HG02763 (cell line): ENCODE measurements at regions not wholly inside any gene's neighbourhood (a gene's known extent, or its start where the extent isn't known, plus 50 kb on each side); places are given as distances from the start of the nearest gene placed in this dataset.

Experiments used
- ATAC-seq: cut with Tn5 transposase; IDR thresholded peaks from one replicate; pipeline ENCODE4 v1.9.1; 2021; ENCODE audit warnings: mild to moderate bottlenecking, moderate library complexity; ENCODE audit not compliant: unreplicated experiment

DNA sequence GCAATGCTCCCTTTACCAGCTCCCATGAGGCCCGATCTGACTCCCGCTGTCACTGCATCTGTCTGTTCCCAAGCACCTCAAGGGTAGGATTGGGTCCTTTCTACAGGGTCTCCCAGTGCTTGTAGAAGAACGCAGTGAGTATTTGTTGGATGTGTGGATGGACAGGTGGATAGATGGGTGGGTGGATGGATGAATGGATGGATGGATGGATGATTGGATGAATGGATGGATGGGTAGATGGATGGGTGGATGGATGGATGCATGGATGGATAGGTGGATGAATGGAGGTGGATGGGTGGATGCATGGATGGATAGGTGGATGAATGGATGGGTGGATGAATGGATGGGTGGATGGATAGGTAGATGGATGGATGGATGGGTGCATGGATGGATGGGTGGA lies 91.6 kb downstream of the HS1BP3 start:
- no peak for ATAC-seq

DNA sequence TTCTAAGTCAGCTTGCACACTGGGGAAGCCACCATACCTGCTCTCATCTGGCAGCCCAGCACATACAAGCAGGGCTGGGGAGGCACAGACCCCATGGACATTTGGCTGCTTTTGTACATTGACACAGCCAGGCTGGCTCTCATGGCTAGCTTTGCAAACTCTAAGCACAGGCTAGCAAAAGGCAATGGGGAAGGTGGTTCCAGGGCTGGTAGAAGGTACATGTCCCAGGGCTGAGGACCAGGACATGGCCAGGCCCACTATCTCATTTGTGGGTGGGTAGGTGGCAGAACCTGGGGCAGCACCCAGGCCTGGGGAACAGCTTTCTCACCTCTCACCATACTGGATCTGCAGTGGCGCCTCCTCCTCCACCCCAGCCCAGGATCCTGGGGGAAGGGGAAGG lies 90.9 kb downstream of the HS1BP3 start:
- no peak for ATAC-seq

DNA sequence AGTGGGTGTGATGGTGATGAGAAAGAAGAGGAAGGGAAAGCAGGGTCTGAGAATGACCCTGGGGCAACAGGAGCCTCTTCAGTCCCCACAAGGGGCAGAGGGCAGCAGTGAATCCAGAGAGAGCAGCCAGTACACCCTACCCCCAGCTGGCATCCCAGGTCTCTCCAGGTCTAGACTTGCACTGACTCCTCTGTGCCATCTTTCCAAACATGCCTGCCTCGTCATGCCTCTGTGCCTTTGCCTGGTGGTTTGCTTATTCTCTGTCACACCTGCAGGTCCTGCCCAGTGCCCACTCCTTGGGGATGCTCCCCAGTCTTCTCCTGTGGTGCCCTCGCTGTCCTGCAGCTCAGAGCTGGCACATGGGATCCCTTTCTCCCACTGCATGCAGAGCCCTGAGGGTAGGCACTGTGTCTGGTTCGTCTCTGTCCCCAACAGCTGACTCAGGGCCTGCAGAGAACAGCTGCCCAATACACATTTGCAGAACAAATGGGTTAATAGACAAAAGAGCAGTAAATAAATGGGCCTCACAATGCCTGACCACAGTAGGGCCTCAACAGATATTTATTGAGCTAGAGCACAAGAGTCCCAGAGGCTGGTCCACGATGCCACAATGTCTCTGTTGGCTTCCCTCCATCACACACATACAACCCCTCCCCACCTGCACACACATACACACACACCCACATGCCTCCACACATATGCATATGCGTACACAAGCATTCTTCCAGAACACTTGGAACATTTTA lies 89.8 kb downstream of the HS1BP3 start:
- ATAC-seq = no peak

DNA sequence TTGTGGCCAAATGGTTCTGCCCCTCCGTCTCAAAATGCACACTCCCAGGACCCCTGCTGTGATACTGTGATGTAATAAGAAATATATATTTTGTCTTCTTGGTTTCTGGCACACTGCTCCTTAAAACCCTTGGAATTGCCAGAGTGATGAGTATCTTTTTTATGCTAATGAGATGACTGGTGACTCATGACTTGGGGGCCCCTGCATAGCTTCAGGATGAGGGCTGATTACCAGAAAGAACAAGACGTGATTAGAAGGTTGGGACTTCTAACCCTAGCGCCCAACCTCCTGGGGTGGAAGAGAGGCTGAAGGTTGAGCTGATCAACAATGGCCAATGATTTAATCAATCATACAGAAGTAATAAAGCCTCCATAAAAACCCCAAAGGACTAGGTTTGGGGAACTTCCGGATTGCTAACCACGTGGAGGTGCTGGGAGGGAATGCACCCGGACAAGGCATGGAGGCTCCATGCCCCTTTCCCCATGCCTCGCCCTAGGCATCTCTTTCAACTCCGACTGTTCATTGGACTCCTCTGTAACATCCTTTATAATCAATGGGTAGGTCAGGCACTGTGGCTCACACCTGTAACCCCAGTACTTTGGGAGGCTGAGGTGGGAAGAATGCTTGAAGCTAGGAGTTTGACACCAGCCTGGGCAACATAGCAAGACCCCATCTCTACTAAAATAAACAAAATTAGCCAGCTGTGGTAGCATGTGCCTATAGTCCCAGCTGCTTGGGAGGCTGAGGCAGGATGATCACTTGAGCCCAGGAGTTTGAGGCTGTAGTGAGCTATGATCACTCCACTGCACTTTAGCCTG lies 89.1 kb downstream of the HS1BP3 start:
- no peak for ATAC-seq

DNA sequence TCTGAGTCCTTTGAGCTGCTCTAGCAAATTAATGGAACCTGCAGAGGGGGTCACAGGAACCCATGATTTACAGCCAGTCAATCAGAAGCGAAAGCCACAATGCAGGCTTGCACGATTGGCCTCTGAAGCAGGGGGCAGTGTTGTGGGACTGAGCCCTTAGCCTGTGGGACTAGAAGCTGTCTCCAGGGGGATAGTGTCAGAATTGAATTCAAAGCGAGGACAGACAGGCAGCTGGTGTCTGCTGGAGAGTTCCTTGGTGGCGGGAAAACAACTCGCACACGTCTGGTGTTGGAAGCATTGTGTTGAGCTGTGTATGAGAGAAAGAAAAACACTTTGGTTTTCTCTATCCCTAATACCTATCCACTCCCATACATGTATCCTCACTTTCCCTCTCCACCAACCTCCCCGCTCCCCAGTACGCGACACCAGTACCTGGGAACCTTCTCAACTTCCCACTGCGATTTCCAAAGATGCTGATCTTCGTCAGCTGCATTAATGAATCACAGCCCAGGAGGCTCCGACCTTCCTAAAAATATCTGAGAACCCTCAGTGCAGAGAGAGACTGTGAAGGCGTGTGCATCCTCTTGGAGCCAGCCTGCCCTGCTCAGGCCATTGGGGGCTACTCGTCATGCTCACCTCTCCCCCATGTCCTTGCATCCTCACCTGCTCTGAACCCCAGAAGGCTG lies 88.2 kb downstream of the HS1BP3 start:
- ATAC-seq = no peak

DNA sequence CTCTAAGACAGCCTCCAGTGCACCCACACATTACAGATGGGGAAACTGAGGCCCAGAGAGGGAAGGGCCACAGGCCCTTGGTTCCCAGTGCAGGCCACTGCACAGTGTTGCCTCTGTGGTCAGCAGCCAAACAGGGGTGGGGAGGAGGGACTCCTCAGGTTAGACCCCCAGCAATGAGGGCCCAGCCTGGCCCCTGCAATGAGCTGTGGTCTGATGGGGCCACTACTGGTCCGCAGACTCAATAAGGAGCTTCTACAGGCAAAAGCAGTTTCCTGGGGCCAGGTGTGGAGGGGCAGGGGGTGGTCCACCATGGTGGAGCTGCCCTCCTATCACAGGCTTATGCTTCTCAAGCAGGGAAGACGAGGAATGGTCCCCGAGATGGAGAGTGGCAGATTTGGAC lies 87.6 kb downstream of the HS1BP3 start:
- ATAC-seq = no peak

DNA sequence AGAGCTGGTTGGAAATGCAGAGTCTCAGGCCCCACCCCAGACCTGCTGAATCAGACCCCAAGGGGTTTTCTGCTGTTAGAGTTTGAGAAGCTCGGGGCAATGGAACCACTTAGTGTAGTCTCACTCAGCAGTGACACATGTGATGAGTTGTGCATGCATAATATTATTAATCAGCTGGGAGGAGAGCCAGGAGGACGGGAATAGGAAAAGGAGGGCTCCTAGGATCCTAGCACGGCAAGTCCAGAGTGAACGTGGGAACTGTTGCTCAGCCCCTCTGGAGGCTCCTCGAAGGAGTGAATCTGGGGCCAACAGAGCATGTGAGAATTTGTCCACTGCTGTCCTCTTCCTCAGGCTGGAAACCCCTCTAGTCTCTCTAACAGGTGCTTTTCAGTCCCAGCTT lies 87.1 kb downstream of the HS1BP3 start:
- no peak for ATAC-seq

DNA sequence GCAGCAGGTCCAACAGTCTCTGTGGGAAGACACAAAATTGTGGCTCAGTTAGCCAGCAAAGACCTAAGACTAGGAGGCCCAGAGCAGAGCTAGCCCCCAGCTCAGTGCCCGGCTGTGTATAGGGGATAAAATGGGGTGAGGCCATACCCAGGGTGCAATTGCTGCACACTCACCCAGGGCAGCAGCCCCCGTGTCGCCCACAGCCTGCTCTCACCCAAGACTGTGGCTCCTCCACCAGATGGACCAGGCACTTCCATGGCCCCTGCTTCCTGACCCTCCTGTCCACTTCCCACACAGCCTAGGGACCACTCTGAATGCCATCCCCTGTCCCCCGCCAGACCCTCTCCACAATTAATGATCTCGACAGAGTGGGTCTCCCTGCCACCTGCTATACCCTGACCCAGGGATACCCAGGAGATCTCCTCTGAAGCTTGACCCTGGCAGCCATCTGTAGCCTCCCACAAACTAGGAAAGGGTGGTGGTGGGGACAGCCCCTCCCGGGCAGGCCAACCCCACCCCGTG lies 85.7 kb downstream of the HS1BP3 start:
- ATAC-seq = no peak

DNA sequence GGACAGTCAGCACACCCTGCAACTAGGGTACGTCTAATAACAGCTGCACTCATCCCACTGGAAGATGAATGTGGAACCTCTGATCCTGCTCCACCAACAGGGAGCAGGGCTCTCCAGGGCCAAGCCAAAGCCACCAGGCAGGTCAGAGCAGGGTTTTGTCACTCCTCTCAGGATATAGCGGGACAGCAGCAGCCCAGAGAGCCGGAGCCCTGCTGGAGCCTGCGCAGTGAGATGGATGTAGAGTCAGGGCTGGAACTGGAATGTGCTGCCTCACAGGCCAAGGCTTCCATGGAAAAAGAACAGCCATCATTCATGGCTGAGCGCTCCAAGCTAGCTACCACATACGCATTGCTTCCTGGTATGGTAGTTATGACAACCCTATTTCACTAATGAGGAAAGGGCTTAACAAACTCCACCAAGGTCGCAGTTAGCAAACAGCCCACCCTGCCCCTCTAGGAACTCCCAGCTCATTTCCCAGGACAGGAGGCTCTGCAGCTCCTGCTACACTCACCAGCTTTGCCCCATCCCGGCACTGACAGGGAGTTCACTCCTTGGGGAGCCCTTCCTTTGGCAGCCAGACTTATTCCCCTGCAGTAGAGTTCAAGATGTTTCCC lies 85.2 kb downstream of the HS1BP3 start:
- no peak for ATAC-seq

DNA sequence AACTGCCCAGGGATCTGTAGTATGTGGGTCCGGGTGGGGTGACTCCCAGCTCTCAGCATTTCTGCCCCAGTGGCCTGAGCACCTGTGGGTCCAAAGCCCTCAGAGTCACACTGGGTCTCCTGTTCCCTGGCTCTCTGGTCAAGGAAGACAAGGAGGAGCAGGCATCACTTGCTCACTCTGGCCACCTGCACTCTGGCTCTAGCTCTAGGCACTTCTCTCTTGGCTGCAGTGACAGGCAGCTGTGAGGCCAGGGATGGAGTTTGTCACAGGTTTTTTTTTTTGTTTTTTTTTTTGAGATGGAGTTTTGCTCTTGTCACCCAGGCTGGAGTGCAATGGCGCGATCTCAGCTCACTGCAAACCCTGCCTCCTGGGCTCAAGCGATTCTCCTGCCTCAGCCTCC lies 84.6 kb downstream of the HS1BP3 start:
- no peak for ATAC-seq

DNA sequence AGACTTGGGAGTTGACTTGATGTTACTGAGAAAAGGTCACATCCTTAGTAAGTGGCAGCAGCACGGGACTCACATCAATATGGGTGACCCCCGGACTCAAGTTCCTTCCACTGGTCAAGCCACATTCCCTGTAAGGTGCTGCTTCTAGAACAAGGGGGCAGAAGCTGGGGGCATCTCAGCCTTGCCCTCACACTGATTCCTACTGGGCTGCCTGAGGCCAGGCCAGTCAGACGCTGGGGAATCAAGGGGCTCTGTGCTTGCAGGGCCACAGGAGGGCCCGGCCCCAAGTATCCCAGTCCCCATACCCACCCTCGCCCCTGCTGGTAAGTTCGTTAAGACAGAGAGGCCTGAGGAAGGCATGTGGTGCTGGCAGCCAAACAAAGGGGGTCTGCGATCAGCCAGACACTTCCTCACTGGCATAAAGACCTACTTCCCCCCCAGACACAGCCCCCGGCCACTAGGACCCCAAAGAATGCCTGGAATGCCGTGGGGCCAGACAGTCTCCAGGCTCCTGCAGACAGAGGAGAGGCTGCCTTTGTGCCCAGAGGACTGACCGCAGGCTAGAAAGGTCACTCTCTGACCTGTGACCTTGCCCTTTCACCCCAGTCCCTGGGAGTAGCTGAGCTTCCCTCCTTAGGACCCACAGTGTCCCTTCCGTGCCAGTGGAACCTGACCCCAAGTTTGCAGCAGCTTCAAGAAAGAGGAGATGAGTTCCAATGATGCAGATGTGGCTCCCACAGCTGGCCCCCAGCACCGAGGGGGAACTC lies 83.6 kb downstream of the HS1BP3 start:
- ATAC-seq = no peak
